HG03095 (cell line): ENCODE measurements at regions not wholly inside any gene's neighbourhood (a gene's known extent, or its start where the extent isn't known, plus 50 kb on each side); places are given as distances from the start of the nearest gene placed in this dataset.

Experiments used
- ATAC-seq: cut with Tn5 transposase; IDR thresholded peaks from one replicate; pipeline ENCODE4 v1.9.1; 2021; ENCODE audit warnings: moderate library complexity; ENCODE audit not compliant: unreplicated experiment

DNA sequence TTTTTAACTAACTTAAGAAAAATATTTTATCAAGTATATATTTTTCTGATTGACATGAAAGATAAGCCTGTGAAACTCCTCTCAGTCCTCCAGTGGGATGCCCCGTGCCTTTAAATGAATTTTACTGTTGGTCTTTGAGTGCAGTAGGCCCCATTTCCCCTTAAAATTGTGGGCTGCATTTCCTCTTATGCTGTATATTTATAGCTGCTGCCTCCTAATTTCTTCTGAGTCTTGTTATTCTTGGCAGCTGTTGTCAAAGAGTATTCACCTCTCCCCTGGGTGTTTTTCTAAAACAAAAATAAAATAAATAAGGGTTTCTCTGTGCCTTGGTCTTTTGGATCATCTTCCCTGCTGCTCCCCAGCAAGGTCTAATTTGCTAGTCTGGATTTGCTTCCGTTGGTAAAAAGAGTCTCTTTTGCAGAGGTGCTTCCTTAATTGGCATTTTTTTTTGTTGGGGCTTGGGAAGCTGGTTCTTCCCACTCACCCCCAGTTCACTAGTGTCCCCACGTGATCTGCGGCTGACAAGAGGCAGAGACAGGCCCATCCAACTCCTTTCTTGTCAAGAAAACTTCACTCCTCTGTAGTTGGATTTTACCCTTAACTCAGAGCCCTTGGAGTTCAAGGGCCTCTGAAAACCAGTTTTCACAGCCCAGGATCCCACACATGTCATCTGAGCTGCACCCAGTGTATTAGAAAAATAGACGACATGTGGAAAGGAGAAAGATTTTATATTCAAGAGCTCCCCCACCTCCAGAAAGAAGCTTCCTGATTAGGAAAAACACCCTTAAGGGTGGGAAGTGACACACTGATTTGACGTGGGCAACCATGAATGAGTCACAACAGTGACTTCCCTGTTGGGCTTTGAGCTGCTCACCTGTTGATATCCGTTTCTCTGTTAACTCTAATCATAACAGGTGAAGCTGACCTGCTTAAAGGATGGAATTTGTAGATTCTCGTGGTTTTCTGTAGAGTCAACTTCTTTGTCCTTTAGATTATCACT, 431.5 kb downstream of the DCDC2C start:
- ATAC-seq: no peak

DNA sequence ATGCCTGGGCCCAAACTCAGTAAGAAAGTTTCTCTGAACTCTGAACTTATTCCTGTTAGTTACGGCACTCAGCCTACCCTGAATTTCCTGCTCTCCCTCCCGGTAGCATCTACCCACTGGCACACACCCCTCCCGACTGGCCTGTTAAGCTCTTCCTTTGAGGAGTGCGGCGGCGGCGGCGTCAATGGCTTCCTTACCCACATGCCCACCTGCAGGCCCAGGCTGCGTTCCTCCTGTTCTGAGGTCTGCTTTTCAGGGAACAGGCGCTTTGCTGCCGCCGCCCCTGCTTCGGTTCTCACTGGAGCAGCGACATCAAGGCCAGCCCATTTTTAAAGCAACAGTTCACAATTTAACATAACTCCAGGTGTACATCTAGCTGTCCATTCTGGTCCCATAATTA, 432.4 kb downstream of the DCDC2C start:
- ATAC-seq: no peak

DNA sequence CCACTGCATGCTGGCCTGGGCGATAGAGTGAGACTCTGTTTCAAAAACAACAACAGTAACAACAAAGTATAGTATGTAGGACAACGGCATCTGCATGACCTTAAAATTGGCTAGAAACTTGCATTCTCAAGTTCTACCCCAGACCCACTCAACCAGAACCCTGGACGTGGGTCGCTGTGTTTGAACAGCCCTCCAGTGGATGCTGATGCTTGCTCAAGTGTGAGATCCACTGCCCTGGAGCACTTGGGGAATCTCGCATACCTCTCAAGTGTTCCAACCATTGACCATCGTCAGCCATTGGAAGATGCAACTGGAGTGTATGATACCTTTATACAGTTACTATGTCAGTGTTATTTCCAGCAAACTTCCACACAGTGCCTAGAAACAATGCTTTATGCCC, 435.9 kb downstream of the DCDC2C start:
- no peak for ATAC-seq

DNA sequence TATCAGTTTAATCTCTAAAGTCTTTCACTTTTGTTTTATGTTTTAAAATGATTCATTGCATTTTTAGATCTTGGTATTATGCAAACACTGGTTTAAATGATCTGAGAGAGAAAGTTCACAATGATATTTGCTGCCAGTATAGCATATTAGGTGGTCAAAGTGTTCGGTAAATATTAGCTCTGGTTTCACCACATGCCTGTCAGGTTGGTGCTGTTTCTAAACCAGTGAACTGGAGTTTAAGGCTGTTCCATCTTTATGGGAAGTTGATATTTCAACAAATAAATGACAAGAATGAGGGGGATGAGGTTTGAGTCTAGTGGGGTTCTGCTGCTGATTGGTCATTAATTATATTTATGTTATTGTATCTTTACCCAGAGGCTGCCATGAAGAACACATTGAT, 436.4 kb downstream of the DCDC2C start:
- no peak for ATAC-seq

DNA sequence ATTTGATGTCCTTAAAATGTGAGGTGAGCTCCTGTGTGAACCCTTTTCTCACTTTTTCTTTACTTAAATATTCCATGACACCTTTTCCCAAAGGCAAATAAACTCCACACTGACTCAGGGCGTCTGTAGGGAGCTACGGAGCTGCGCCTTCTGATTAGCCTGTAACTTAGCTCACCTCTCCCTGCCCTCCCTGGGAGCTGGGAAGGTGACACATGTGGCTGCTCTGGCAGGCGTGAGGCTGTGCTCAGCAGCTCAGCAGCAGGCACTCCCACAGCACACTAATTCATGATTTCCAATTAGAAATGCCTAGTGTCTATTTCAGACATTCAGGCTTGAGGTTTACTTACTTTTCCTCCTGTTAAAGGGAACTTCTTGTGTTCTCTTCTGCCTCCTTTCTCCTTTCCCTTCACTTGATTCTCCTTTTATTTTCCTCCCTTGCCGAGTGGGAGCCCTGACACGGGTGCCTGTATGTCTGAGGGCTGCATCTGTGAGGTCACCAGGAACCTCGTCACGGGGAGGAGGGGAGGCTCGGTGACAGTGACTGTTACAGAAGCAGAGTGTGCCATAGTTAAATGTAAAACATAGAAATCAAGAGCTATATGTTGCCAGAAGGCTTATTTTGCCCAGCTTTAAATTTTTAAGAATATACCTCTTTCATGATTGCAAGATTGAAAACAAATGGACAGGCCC, 437.1 kb downstream of the DCDC2C start:
- no peak for ATAC-seq

DNA sequence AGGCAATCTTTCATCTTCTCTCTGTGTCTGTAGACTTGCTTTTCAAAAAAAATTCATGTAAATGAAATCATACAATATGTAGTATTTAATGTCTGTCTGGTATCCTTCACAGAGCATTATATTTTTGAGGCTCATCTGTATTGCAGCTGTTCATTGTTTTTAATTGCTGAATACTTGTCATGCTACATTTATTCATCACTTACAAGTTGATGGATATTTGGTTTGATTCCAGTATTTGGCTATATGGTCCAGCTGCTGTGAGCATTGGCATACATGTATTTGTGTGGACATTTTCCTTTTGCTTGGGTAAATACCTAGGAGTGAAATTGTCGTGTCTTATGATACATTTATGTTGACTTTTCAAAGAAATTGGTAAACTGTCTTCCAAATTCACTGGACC, 441.4 kb downstream of the DCDC2C start:
- ATAC-seq: no peak

DNA sequence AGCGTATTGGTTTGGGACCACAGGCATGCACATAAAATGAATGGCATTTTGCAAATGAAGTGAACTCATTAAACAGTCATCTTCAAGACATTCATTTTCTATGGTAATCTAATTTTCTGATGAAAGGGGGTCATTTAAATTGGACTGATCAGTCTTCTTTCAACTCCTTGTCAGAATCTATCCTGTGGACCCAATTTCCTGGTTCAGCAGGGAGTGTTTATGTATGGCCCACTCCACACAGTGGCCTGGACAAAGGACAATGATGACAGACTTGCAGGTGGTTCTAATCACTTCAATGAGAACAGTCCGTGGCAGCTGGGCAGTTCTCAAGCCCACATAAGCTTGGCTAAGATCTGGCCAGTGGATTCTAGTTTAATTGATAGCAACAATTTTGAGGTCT, 448.1 kb downstream of the DCDC2C start:
- ATAC-seq: no peak

DNA sequence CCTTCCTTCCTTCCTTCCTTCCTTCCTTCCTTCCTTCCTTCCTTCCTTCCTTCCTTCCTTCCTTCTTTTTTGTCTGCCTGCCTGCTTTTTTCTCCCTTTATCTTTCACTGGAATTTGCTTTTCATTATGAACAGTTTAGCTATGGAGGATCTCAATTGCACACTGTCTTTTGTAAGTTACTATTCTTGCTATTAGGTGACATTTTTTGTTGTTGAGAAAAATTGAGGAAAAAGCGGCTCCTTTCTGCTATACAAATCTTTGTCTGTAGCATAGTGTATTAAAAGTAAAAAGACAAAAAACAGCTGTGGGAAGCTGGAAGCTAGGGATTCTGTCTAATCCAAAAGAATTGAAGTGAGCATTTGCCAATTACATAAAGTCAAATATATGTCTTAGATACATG, 448.7 kb downstream of the DCDC2C start:
- no peak for ATAC-seq

DNA sequence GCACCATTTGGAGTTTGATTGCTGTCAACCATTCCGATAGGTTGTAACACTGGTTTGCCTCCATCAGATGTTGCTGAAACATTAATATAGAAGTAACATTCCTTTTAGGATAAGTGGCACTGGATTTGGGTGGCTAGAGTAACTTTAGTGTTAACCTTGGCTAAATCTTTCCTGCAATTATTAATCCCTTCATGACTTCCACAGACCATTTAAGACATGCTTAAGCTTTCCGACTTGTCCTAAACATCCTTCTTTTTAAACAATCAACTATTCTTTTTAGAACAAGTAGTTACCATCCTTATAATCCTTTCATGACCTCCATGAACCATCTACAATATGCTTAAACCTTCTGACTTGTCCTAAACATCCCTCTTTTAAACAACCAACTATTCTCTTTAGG, 465.5 kb downstream of the DCDC2C start:
- no peak for ATAC-seq

DNA sequence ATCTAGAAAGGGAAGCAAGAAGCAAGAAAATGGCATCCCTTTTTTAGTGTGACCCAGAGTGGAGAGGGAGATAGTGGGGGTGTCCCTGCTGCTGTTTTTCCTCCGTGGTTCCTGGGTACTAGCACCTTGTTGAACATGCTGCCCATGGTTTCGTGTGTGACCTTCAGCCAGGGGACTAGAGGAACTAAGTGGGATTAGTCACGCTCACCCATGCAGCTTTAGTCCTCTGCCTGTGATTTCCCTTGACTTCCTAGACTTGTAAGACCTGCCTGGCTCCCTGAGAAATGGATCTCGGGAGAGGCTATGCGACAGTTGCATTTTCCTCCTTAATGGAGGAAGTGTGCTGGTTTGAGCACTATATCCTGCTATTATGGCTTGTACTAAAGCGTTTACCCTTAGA, 471.4 kb downstream of the DCDC2C start:
- ATAC-seq: no peak

DNA sequence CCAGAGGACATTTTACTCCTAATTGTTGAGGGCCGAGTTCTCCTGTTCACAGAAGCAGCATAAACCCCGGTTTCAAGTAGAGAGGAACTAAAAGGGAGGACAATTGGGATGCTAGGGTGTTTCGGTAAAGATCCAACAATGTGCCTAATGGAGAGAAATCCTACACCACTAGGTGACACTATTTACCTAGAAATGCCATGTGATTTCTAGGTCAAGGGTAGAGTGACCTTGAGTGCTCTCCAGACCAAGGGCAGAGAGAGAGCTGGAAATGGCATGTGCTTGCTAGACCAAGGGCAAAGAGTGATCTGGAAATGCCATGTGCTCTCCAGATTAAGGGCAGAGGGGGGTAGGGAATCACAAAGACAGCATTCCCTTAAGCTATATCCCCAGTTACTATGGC, 472.0 kb downstream of the DCDC2C start:
- ATAC-seq: no peak

DNA sequence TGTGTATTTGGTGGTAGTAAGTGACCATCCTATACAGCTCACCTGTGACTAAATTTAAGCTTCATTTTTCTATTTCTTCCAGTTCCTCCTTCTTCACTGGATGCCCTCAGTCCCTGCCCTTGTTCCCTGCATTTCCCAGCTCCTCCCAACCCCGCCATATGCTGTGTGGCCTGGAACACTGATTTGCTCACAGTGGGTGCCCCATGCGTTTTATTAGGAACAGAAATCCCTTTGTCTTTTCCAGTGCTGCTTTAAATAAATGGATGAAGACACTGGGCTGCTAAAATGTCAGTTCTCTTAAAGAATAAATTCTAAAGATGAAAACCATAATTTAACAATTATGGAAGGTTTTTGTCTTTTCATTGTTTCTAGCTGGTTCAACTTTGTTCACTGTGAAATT, 477.3 kb downstream of the DCDC2C start:
- ATAC-seq: no peak

DNA sequence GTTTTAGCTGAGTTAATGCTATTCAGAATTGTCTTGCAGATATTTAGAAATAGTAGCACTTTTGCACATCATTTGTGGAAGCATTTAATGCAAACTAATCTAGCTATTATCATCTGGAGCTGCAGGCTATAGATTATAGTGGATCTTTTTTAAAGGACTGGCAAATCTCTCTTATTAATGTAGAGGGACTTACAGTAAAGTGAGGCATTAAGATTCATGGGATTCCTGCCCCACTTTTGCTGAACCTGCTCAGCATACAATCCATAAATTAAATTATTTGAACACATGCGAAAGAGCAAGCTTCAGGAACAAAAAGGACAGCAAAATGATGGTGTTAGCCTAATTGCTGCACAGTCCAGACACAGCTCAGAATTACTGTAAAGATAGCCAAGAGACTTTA, 477.7 kb downstream of the DCDC2C start:
- ATAC-seq: no peak

DNA sequence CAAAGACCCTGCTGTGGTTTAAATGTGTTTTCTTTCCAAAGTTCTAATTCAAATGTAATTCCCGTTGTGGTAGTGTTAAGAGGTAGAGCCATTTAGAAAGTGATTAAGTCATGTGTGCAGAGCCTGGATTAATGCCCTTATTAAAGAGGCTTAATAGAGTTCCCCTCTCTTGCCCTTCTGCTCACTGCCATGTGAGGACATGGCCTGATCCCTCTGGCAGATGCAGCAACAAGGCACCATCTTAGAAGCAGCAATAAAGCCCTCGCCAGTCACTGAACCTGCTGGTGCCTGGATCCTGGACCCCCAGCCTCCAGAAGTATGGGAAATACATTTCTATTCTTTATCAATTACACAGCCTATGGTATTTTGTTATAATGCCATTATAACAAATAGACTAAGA, 485.2 kb downstream of the DCDC2C start:
- no peak for ATAC-seq

DNA sequence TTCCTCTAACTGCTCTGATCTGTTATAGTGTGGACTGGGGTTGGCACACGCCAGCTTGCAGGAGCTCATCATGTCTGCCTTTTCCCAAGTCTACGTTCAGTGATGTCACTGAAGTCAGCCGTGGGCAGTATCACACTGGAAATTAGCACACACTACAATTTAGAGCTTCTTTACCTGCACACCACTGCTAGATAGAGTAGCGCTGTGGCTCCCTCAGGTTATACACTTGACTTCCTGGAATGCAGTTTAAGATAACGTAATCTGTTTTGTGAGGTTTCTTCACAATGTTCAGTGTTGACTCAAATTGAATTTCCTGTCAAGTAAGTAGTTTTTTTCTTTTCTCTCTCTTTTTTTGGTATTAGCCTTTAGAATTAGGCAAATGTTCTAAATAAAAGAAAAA, 487.2 kb downstream of the DCDC2C start:
- ATAC-seq: no peak

DNA sequence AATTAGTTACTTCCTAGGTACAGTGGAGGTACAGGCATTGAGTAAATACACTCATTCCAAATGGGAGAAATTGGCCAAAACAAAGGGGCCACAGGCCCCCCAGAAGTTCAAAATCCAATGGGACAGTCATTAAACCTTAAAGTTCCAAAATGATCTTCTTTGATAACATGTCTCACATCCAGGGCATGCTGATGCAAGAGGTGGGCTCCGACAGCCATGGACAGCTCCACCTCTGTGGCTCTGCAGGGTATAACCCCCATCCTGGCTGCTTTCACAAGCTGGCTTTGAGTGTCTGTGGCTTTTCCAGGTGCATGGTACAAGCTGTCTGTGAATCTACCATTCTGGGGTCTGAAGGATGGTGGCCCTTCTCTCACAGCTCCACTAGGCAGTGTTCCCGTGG, 488.7 kb downstream of the DCDC2C start:
- no peak for ATAC-seq

DNA sequence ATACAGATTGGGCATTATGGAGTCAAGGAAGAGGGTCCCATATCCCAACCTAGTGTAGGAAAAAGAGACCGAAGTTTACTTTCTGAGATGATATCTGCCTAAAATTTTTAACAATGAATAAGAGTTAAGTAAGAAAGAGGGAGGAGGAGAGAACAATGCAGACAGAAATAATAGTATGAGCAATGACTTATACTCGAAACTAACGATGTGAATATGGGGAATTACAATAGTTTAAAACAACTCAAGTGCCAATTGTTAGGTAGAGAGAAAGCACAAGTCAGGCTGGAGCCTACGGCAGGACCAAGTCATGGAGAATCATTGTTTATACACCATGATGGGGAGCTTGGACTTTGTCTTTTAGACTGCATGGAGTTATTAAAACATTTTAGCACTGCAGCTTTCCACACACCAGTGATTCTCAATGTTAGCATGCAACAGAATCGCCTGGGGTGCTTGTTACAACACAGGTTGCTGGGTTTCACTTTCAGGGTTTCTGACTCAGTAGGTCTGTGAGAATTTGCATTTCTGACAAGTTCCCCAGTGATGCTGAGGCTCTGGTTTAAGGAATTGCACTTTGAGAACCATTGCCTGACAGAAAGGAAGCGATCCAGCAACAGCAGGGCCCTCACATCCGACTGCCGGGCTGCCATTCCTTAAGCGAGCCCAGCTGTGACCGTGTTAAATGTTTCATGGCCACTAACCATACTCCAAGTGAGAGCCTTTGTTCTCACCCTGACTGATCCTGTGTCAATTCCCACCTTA, 511.2 kb downstream of the DCDC2C start:
- ATAC-seq: no peak

DNA sequence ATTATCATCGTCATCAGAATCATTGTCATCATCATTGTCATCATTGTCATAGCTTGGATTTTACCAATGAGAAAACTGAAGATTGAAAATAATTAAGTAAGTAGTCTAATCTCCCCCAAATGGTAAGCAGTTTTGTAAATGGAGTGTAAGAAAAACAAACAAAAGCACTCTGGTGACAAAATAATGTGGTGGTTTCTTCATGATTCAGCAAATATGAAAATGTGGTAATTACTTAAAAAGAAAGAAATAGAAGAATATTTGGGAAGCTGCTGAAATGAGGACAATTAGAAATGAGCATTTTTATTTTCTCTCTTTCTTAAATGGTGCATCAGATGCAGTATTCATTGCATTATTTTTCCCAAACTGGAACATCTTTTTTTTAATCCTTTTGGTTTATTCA, 514.4 kb downstream of the DCDC2C start:
- no peak for ATAC-seq

DNA sequence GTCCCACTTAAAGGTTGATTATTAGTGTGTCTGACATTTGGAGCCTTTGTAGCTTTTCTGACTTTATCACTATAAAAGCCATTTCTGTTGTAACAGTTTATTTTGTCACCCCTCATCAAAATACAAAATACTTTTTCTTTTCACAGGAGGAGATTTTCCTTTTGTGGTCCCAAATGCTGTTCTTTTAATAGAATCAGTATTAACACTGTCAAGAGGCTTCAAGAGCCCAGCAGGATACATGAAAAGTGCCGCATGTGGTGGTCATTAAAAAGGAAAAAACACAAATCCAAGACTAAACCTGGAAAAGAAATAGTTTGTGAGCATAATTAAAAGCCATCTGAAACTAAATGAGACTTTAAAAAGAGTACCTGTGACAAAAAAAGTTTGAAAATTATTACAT, 515.7 kb downstream of the DCDC2C start:
- ATAC-seq: no peak

DNA sequence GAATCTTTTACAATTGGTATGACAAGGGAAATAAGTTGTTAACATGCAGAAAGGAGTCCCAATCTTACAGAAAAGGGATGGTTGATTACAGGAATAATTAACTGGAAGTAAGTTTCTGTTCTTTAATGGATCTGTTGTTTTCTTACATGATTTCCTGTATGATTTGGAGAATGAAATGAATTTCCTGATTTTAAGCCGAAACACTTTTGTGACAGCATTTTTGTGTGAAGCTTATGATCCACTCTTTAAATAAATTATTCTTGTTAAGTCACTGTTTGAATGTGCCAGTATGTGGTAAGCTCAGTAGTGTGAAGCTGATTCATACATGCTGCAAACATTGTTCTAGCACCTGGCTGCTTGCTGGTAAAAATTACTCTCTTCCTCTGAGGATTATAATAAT, 516.2 kb downstream of the DCDC2C start:
- no peak for ATAC-seq

DNA sequence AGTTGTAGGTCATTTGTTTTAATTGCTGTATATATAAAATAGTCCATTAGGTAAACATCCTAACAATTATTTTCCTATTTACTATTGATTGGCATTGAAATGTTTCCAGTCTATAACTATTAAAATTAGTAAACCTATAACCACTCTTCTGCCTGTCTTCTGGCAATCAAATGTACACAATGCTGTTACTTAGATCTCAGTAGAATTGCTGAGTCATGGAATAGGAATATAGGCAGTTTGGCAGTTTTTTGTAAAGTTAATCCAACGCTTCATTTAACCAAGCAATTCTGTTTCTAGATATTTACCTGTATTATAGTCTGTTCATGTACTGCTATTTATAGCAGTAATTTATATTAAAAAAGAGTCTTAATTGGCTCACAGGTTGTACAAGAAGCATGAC, 518.1 kb downstream of the DCDC2C start:
- no peak for ATAC-seq

DNA sequence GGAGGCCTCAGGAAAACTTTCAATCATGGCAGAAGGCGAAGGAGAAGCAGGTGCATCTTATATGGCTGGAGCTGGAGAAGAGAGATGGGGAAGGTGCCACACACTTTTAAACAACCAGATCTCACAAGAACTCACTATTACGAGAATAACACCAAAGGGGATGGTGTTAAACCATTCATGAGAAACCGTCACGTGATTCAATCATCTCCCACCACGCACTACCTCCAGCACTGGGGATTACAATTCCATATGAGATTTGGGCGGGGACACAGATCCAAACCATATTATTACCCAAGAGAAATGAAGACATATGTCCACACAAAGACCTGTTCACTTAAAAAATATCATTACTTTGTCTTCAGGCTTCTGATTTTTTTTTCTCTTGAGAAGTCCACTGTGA, 518.5 kb downstream of the DCDC2C start:
- no peak for ATAC-seq
